Hepatocyte (in vitro differentiated cells): ENCODE measurements at regions not wholly inside any gene's neighbourhood (a gene's known extent, or its start where the extent isn't known, plus 50 kb on each side); places are given as distances from the start of the nearest gene placed in this dataset.

ENCODE experiments used
- DNase-seq: peaks from one replicate; pipeline ENCODE4 v3.0.0-alpha.2; 2016; ENCODE audit warnings: low spot score
- H2AFZ ChIP-seq: fragments of 200-600 bp; sonication (generic); 2 replicates; pipeline ENCODE4 v1.6.0; 2016; ENCODE audit warnings: antibody characterized with exemption, mild to moderate bottlenecking
- H3K27ac ChIP-seq: fragments of 200-600 bp; sonication (generic); 2 replicates; pipeline ENCODE4 v1.5.1; 2016; ENCODE audit warnings: mild to moderate bottlenecking
- H3K27me3 ChIP-seq: fragments of 200-600 bp; sonication (generic); 2 replicates; pipeline ENCODE4 v1.6.1; 2016
- H3K36me3 ChIP-seq: fragments of 200-600 bp; sonication (generic); replicated peaks from 2 replicates; pipeline ENCODE4 v1.5.1; 2016; ENCODE audit warnings: low read depth; ENCODE audit not compliant: insufficient read depth
- H3K4me1 ChIP-seq: fragments of 200-600 bp; sonication (generic); 2 replicates; pipeline ENCODE4 v1.5.1; 2016; ENCODE audit warnings: mild to moderate bottlenecking, moderate library complexity; ENCODE audit not compliant: insufficient read depth
- H3K4me2 ChIP-seq: fragments of 200-600 bp; sonication (generic); 2 replicates; pipeline ENCODE4 v1.6.0; 2016
- H3K4me3 ChIP-seq: fragments of 200-600 bp; sonication (generic); 2 replicates; pipeline ENCODE4 v1.5.1; 2016; ENCODE audit warnings: mild to moderate bottlenecking
- H3K79me2 ChIP-seq: fragments of 200-600 bp; sonication (generic); 2 replicates; pipeline ENCODE4 v1.6.0; 2017; ENCODE audit warnings: mild to moderate bottlenecking
- H3K9me2 ChIP-seq: fragments of 200-600 bp; sonication (generic); replicated peaks from 2 replicates; pipeline ENCODE4 v1.6.0; 2017; ENCODE audit warnings: mild to moderate bottlenecking; ENCODE audit not compliant: insufficient read depth
- H3K9me3 ChIP-seq: fragments of 200-600 bp; sonication (generic); 2 replicates; pipeline ENCODE4 v1.5.1; 2016; ENCODE audit warnings: low read depth, mild to moderate bottlenecking
- H4K20me1 ChIP-seq: fragments of 200-600 bp; sonication (generic); 2 replicates; pipeline ENCODE4 v1.6.0; 2016; ENCODE audit warnings: mild to moderate bottlenecking; ENCODE audit not compliant: insufficient read depth, poor library complexity, severe bottlenecking
- EZH2 ChIP-seq: fragments of 200-600 bp; sonication (generic); IDR thresholded peaks from 2 replicates; pipeline ENCODE4 v1.6.1; 2016; ENCODE audit warnings: antibody characterized with exemption, mild to moderate bottlenecking, borderline replicate concordance
- EZH2phosphoT487 ChIP-seq: fragments of 200-600 bp; sonication (generic); IDR thresholded peaks from one replicate; pipeline ENCODE4 v1.6.1; 2018; ENCODE audit warnings: antibody characterized with exemption, mild to moderate bottlenecking, low read depth, moderate library complexity; ENCODE audit not compliant: unreplicated experiment, severe bottlenecking
- WGBS: methylation state at CpG from one replicate; pipeline ENCODE4 v1.1.6; 2016; ENCODE audit warnings: low lambda C conversion rate; ENCODE audit errors: missing lambda C conversion rate; 5-methylcytosine and 5-hydroxymethylcytosine counted together
- TF ChIP-seq, protein P1 (sequence below): fragments of 200-600 bp; sonication (generic); IDR thresholded peaks from 2 replicates; pipeline ENCODE4 v1.5.1; 2016; ENCODE audit warnings: antibody characterized with exemption, mild to moderate bottlenecking; ENCODE audit not compliant: poor library complexity

DNA sequence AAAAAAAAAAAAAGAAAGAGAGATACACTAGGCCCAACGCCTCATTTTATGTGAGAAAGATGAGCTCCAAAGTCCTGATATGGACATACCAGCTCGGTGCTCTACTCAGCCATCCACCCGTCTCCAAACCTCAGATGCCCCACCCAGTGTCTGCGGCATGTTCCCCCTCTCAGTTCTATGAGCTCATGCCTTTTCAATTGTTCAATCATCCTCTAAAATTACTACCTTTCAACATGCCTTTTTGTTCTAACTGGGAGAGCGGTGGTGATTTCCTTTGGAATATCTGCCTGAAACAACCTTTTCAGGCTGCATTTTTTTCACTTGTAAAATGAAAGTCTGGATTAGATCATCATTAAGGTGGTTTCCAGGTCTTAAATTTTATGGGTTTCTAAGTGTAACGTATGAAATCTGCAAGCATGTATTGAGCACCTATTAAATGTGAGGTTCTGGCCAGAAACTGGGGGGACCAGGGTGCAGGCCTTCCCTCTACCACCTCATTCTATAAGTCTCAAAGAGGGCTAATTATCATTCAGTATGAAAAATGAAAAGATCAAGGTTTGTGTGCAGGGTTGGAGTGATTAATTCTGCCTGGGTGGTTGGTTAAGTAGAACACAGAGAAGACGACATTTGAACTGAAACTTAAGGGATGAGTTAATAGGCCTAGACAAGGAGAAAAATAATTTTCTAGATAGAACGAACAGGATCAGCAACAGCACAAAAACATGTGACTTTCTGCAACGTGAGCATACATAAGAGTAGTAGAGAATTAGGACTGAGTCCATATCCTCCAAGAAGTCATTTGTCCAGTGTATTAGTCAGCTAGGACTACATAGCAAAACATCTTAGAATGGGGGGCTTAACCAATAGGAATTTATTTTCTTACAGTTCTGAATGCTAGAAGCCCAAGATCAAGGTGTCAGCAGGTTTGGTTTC is 87.4 kb upstream of the GLS start:
- Histone ChIP-seq H3K4me1 (peaks cover 18% of the 10 kb centered on the region), H2AFZ (no peak overlapping the region), H3K27ac (no peak overlapping the region), H3K79me2 (no peaks in the 10 kb centered on the region), H3K4me2 (no peak overlapping the region), H3K36me3 (no peaks in the 10 kb centered on the region), H3K4me3 (no peak overlapping the region), H4K20me1 (no peaks in the 10 kb centered on the region), H3K9me3 (no peaks in the 10 kb centered on the region), H3K9me2 (no peaks in the 10 kb centered on the region), H3K27me3 (no peaks in the 10 kb centered on the region)
- DNase-seq = no peak
- WGBS = 79% methylated on average over 9 of the region's 9 CpGs
- TF ChIP-seq, protein P1, sequence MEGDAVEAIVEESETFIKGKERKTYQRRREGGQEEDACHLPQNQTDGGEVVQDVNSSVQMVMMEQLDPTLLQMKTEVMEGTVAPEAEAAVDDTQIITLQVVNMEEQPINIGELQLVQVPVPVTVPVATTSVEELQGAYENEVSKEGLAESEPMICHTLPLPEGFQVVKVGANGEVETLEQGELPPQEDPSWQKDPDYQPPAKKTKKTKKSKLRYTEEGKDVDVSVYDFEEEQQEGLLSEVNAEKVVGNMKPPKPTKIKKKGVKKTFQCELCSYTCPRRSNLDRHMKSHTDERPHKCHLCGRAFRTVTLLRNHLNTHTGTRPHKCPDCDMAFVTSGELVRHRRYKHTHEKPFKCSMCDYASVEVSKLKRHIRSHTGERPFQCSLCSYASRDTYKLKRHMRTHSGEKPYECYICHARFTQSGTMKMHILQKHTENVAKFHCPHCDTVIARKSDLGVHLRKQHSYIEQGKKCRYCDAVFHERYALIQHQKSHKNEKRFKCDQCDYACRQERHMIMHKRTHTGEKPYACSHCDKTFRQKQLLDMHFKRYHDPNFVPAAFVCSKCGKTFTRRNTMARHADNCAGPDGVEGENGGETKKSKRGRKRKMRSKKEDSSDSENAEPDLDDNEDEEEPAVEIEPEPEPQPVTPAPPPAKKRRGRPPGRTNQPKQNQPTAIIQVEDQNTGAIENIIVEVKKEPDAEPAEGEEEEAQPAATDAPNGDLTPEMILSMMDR = no peak

DNA sequence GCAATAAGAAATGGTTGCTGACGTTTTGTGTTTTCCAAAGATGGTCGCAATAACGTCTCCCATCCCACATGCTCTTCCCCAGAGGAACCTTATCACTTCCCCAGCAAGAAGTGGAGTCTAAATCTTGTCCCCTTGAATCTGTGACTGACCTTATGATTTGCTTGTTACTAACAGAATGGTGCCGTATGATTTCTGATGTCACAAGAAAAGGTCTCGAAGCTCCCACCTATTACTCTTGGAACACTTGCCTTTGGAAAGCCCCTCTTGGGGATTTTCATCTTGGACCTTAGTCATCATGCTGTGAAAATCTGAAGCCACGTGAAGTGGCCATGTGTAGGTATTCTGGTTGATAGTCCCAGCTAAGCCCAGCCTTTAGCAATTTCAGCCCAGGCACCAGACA is 86.2 kb upstream of the GLS start:
- no peak overlapping the region for H2AFZ ChIP-seq
- no peaks in the 10 kb centered on the region for H3K9me3 ChIP-seq
- no peak overlapping the region for H3K4me3 ChIP-seq
- no peak overlapping the region for H3K27ac ChIP-seq
- H3K4me1 ChIP-seq = peaks cover 16% of the 10 kb centered on the region
- H3K27me3 ChIP-seq = no peaks in the 10 kb centered on the region
- WGBS = 94% methylated on average over 6 of the region's 6 CpGs
- no peak for DNase-seq
- H3K9me2 ChIP-seq = no peaks in the 10 kb centered on the region
- H3K4me2 ChIP-seq = no peak overlapping the region
- H4K20me1 ChIP-seq = no peaks in the 10 kb centered on the region
- H3K79me2 ChIP-seq = no peaks in the 10 kb centered on the region
- TF ChIP-seq EZH2phosphoT487 (no peak), EZH2 (no peak)
- TF ChIP-seq, protein P1 = no peak
- no peaks in the 10 kb centered on the region for H3K36me3 ChIP-seq

DNA sequence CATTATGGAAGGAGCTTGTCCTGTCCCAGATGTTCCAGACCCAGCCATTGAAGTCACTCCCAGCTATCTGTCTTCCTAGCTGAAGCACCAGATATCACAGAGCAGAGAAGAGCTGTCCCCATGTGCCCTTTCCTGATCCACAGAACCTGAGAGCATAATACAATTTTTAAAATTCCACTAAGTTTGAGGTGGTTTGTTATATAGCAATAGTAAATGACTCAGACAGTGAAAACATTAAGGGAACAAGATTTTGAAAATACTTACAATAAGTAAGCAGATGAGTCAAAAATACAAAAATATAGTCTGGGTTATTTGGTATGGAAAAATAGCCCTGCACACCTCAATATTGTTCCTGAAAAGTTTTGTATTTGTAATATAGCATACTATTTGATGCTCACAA is 85.8 kb upstream of the GLS start:
- Histone ChIP-seq H3K36me3 (no peaks in the 10 kb centered on the region), H4K20me1 (no peaks in the 10 kb centered on the region), H2AFZ (no peak overlapping the region), H3K4me2 (no peak overlapping the region), H3K4me3 (no peak overlapping the region), H3K27ac (no peak overlapping the region), H3K9me3 (no peaks in the 10 kb centered on the region), H3K9me2 (no peaks in the 10 kb centered on the region), H3K27me3 (no peaks in the 10 kb centered on the region), H3K4me1 (peaks cover 14% of the 10 kb centered on the region), H3K79me2 (no peaks in the 10 kb centered on the region)
- TF ChIP-seq EZH2phosphoT487 (no peak), EZH2 (no peak)
- TF ChIP-seq, protein P1 = no peak
- no peak for DNase-seq

DNA sequence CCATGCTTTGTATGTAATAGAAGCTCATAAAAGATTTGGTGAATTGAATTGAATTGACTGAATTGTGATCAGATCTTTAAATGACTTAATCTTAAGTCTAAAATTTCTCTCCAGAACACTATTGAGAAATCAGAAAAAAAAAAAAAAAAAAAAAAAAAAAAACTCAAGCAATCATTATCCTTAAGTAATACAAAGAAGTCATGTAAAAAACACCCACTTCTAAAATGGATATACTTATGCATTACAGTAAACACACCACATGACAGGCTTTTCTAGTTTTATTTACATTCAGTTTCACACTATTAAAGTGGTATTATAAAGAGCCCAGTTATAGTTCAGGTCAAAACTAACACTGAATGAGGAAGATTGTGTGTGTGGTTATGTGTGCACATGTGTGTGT is 84.9 kb upstream of the GLS start:
- Histone ChIP-seq H3K36me3 (no peaks in the 10 kb centered on the region), H3K27me3 (no peaks in the 10 kb centered on the region), H4K20me1 (no peaks in the 10 kb centered on the region), H3K27ac (no peak overlapping the region), H3K4me1 (peaks cover 17% of the 10 kb centered on the region), H3K9me2 (no peaks in the 10 kb centered on the region), H3K4me3 (no peak overlapping the region), H3K9me3 (no peaks in the 10 kb centered on the region), H3K4me2 (no peak overlapping the region), H2AFZ (no peak overlapping the region), H3K79me2 (no peaks in the 10 kb centered on the region)
- TF ChIP-seq, protein P1 = no peak
- TF ChIP-seq EZH2 = no peak
- no peak for TF ChIP-seq EZH2phosphoT487
- no peak for DNase-seq
